Stimulated activated CD4-positive, alpha-beta T cell treated with anti-CD3 and anti-CD28 coated beads, Interleukin-4, amount 100 ng/mL, for 24 hours (primary cell): ENCODE measurements at regions not wholly inside any gene's neighbourhood (a gene's known extent, or its start where the extent isn't known, plus 50 kb on each side); places are given as distances from the start of the nearest gene placed in this dataset.

Experiments used
- DNase-seq: peaks from one replicate; pipeline ENCODE4 v3.0.0-alpha.2; 2020

DNA sequence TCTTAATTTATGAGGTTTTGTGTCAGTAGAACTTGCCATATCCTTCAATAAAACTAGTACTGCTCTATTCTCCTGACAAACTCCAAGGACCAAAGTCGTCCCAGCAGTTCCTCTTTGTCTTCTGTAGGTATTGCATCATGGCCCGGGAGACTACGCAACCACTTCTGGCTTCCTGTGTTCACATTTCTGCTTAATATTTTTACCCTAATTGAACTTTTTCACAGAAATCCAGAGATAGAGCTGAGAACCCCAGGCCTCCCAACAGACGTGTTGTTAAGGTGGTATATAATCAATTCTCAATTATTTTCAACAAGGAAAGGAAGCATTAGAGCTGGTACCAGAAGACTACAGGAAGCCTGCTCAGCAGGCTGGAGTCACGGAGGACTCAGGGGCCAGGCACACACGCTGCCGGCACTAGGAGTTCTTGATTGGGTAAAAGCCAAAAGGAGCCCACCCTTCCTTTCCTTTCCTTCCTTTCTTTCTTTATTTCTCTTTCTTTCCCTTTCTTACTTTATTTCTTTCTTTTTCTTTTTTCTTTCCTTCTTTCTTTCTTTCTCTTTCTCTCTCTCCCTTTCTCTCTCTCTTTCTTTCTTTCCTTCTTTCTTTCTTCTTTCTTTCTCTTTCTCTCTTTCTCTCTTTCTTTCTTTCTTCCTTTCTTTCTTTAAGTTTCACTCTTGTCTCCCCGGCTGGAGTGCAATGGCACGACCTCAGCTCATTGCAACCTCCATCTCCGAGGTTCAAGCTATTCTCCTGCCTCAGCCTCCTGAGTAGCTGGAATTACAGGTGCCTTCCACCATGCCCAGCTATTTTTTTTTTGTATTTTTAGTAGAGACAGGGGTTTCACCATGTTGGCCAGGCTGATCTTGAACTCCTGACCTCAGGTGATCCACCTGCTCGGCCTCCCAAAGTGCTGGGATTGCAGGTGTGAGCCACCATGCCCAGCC, 173.7 kb downstream of the ZBTB18 start:
- DNase-seq = no peak

DNA sequence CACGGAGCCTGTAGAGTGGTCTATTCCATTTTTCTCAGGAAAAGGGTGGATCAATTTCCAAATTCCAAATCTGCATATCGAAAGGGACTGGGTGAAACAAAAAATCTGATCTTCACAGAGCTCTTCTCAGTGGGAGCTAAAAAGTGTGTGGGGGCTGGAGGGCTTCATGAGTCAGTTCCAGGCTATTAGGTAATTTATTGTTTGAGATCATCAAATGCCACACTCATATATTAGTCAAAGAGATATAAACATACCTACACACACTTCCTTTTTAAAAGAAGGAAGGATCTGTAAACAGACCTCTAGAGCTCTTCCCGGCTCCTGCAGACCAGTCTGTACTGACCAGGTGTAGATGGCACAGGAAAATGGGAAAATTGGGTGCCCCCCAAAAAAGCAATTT, 175.4 kb downstream of the ZBTB18 start:
- no peak for DNase-seq

DNA sequence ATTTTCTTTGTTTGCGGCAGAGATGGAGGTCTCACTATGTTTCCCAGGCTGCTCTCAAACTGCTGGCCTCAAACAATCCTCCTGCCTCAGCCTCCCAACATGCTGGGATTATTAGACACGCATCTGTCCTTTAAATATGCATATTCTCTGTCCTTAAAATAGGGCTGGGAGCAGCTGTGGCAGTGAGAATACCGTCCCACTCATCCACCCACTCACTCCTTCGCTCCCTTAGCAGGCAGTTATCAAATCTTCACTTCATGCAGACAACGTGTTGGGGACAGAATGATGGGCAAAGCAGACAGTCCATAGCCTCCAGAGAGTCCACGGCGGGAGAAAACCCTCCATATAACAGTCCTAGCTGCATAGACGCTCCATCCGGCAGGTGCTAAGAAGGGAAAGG, 179.4 kb downstream of the ZBTB18 start:
- DNase-seq = no peak

DNA sequence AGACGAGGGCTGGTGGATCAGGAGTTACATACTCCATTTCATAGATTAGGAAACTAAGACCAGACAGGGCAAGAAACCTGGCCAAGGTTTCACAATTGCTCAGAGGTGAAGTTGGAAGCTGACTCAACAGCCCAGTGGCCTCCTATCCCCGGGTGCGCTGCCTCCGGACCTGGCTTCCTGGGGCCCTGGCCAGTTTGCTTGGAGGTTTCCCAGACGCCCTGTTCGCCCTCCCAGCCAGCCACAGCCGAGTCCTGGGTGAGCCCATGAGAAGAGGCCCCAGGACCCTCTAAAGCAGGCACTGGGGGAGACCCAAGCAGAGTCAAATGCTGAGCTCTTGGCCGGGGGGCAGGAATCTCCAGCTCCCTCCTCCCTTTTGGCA, 180.1 kb downstream of the ZBTB18 start:
- no peak for DNase-seq

DNA sequence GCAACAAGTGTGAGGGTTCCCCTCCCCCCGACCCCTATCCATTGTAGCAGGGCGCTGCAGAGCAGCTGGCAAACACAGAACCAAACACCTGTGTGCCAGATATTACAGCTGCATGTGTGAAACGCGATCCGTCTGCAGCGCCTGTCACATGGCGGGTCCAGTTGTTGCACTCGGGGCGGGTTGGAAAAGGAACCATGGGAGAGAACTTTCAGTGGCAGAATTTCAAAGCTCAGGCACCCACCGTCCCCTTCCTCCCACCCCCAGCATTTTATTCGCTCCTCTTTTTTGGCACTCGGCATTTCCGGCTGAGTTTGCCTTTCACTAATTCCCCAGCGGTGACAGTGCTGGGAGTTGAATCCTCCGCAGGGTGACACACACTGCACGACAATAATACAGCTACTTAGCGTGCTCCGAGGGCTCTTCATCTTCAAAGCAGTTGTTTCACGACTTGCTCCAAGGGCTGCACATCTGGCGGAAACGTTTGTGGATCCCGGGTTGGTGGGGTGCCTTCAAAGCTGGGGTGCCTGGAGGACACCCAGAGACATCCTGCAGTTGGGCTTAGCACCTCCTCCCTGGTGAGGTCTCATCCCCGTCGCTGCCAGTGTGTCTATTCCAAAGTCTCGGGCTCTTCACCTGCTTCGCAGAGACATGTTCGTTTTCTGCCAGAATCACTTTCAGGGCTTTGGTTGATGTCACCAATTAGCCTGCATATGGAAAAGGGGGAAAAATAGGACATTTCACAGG, 180.7 kb downstream of the ZBTB18 start:
- no peak for DNase-seq

DNA sequence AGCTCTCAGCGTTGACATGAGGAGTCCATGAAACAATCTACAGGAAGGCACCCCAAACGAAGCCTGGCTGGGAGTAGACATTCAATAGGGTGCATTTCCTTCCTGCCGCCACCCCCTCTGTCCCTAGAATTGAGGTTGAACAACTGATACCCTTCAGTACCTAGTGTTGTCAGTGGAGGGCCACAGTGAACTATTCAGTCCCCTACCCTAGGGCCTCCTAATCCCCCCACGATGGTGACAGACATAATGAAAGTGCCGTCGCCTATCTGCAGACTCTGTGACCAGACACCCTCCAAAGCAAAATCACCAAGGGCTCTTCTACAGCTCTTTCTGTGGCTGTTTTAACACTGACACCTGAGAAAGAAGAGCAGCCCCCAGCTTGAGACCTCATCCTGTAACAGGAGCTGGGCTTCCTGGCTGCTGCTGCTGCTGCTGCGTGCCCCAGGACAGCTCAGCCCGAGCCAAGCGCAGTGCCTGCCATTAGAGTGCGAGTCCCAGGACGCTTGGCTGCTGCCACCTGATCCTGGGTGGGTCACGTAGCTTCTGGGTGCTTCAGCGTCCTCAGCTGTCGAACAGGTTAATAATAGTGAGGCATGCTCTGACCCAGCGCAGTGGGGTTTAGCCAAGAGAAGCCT, 183.0 kb downstream of the ZBTB18 start:
- DNase-seq = no peak

DNA sequence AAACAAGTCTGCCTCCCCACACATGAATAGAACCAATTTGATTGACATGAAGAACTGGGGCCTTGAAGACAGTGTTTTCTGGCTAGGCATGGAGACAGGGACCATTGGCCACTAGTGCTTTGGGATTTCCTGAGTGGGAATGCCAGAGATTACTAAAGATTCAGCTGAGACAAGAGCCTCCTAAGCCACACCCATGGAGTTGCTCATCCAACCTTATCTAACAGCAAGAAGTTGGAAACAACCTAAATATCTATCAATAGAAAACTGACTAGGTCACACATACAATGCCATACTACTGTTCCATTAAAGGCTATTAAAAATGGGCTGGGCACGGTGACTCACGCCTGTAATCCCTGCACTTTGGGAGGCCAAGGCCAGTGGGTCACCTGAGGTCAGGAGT, 184.1 kb downstream of the ZBTB18 start:
- DNase-seq = no peak

DNA sequence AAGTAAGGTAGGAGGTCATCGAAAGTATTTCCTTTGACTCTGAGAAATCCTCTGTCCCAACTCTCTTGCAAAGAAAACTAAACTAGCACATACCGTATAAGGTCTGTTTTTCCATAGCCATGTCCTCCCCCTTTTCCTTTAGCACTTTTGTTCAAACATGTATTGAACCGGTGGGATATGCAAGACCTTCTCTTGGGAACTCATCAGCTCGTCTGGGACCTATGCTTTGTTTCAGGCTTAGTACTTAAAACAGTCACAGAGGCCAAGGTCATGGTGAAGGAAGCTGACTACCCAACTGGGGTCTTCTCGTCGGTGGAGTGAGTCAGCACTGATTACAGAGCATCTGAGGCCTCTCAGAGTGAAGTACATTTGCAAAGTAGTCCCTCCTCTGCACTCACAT, 185.0 kb downstream of the ZBTB18 start:
- DNase-seq = no peak

DNA sequence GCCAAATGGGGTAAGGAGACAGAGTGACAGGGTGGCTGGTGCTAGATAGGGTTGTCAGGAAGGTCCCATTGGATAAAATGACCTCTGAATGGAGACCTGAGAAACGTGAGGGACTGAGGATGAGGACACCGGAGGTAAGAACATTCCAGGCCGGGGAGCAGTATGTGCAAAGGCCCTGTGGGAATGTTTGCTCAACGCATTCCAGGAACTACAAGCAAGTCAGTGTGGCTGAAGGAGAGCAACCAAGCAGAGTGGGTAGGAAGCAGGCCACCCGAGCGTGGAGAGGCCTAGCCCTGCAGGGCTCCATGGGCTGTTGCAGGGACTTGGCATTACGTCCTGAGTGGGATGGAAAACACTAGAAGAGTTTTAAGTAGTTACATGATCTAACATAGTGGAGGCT, 185.6 kb downstream of the ZBTB18 start:
- no peak for DNase-seq

DNA sequence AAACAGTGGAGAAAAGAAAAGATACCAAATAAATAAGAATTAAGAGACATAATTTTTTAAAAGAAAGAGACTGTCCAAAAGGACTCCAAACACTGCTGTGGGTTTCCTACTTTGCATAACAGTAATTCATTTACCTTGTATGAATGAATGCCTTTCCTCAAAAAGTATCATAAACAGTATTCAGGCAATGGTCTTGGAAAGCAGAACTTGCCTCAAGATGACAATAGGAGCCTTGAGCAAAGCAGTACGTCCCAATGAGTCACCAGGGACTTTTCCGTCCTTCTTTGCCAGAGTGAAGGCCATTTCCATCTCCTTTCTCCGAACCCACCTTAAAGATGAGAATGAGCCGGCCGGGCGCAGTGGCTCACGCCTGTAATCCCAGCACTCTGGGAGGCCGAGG, 186.4 kb downstream of the ZBTB18 start:
- no peak for DNase-seq

DNA sequence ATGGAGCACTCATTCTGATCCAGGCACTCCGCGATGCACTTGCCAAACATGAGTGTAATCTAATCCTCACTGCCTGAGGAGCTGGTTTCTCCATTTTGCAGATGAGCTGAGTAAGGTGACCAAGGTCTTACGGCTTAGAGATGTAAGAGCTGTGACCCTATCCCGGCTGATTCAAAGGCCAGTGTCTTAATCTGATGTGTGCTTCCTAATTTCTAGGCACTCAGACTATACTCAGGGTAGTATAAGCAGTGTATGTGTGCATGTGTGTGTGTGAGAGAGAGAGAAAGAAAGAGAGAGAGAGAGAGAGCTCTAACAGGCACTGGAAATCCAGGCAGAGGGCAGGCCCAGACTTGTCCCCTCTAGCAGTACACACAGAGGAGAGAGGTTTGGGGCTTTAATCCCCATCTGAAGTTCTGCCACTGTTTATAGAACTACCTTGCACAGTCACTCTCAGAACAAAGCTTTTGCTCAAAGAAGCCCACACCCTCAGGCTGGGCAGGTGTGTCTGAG, 188.2 kb downstream of the ZBTB18 start:
- no peak for DNase-seq

DNA sequence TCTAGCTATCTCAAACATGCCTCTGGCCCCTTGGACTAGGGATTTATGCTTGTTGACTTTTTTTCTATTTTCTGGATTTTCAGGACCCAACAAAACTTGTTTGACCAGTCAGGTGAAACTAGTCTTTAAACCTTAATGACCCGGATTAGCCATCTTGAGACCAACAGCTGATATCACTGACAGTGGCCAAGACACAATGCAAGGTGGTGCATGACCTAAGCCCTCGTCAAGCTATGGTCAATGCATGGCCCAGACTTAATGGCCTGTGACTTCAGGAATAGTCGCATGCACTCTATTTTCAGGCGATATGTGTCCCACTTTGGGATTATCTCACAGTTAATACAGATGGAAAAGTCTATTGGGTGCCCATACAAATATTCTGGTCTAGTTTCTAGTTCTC, 190.4 kb downstream of the ZBTB18 start:
- no peak for DNase-seq

DNA sequence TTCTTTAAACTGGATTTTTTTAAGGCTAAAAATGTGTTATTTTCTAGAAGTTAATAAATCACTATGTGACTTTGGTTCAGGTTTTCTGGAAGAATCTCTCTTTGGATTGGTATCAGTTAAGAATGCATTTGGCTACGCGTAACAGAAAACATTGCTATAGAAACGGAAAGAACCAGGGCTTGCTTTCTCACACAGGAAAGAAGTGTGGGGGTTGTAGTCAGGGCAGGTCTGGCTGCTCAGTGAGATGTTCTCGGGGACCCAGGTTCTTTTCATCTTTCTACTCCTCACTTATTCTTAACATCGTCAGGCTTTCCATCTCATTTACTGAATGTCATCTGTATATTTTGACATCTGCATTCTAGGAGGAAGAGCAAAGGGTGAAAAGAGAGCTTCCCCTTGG, 191.4 kb downstream of the ZBTB18 start:
- no peak for DNase-seq

DNA sequence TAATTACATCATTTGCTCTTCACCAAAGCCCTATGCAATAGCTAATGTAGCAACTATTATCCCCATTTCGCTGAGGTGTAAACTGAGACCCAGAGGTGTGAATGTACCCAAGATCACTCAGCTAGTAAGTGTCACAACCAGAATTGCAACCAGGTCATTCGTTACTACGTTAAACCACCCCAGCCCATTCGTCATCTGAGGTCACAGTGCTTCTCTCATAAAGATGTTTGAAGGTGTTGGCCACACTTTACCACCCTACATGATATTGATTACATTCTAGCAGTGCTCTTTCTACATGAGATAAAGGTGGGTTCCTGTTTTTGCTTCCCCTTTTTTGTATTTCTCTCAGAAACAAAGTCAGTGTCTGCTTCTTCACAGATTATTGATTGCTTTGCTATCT, 195.3 kb downstream of the ZBTB18 start:
- no peak for DNase-seq

DNA sequence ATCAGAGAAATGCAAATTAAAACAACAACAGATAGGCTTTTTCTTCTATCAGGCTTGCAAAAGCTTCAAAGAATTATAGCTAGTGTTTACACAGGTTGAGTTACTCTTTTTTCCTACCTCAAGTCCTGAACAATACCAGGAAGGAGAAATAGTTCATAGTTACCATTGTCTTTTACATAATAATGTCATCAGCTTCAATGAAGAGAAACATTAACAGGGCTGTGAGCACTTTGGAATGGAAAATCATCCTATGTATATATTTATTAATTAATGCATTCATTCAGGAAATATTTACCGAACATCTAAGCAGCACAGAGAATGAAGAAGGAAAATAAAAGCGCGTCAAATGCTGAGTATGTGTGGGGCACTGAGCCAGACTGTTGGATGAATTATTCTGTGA, 197.3 kb downstream of the ZBTB18 start:
- DNase-seq = no peak

DNA sequence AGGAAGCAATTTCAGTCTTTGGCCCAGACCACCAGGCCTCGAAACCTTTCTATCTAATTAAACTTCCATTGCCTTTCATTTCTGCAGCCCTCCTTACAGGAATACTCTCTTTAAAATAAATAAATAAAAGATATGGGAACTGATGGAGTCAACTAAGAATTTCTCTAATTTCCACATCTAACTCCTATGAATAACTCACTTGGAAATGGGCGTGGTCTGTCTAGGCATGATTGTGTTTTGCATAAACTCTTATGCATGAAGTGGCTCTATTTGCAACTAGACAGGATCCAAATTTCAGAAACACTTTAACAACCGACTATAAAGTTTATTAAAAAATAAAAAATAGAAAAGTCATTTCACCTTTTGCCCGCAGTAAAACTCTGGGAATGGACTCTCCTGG, 199.5 kb downstream of the ADSS2 start:
- DNase-seq = no peak

DNA sequence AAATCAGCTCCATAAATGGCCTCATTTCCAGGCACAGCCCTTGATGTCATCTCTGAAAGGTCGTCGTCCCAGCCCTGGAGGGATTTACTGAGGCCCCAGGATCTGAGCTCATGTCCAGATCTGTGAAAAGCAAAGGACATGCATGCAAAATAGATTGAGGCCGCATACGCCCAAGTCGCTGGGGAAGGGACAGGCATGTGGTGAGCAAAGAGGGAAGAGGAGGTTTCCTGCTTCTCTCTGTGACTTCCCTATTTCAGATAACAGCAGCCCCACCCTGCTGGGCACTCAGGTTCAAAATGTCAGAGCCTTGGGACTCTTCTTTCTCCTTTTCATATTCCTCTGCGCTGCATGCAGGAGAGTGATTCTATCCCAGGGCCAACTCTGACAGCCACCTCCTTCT, 197.2 kb downstream of the ADSS2 start:
- no peak for DNase-seq

DNA sequence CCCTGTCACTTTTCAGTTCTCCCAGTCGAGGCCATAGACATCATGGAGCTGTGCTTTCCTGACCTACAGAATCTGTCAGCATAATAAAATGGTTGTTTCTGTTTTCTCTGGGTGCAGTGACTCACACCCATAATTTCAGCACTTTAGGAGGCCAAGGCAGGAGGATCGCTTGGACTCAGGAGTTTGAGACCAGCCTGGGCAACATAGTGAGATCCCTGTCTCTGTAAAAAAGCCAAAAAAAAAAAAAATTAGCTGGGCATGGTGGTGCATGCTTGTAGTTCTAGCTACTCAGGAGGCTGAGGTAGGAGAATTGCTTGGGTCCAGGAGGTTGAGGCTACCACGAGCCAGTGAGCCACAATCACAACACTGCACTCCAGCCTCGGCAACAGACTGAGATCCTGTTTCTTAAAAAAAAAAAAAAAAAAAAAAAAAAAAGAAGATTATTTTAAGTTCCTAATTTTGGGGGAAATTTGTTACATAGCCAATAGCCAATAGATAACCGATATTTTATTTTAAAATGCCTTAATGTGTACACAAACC, 196.2 kb downstream of the ADSS2 start:
- no peak for DNase-seq

DNA sequence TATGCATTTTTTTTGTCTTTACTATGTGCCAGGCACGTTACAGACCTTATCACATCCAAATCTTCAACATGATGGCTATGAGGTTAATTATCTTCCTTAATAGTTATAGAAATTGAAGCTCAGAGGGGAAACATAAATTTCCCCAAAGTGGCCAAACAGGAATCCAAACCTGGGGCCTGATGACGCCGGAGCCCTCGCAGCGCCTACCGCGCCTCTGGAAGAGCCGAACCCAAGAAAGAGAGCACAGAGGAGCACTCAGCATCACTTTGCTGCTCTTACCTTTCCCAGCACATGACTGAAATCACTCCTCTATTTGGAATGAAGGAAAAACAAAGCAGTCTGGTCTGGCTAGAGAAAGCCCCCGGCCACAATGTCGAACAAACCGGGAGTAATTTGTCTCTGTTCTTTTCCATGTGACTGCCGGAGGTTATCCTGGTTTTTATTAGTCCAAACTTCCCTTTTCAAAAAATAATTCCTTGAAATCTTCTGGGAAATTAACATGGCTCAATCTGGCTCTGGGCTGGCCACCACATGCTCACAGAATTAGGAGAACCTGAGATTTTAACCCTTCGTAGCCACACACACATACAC, 195.5 kb downstream of the ADSS2 start:
- no peak for DNase-seq

DNA sequence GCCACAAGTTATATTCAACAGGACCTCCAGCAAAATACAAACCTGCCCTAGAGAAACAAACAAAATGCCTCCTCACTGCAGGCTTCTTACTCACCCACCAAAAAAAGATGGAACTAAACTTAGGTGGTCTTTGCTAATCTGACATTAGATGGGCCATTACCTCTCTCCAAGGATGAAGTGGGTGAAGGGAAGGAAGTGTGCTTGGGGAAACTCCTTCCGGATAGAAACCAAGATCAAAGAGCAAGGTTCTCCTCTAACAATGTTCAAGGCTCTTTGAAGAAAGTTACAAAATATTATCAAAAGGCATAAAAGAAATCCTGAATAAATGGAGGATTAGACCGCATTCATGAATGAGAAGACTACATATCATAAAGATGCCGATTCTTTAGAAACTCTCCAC, 187.5 kb downstream of the ADSS2 start:
- DNase-seq = no peak

DNA sequence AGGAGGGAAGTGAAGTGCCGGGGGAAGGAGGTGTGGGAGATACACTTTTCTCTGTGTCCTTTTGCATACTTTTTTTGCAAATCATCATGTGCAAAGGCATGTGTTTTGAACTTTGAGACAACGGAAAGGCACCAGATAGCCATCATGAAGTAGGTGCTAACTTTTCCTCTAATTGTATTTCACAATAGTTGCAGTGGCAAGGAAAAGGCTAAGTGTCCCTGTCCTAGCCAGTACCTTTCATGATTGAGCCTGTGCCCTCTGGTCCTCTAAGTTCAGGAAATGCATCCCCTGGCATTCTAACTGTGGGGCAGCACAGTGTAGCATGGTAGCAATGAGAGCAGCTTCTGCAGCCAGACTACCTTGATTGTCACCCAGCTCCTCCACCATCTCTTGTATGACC, 186.2 kb downstream of the ADSS2 start:
- no peak for DNase-seq

DNA sequence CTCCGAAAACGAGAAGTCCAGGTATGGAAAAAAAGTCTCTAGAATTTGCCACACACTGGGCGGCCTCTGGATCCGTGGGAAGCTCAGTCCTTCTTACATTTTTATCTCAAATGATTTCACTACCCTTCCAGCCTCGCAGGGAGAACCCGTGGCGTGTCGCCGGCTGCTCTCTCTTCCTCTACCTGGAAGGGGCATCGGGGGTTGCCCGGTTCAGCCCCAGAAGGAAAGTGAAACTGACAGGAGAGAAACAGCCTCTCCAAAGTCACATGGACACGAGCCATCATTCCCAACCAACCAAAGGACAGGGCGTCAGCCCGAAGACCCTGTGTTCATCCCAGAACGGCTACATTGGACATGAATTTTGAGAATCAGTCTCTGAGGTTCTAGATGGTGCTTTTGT, 182.5 kb downstream of the ADSS2 start:
- DNase-seq = no peak

DNA sequence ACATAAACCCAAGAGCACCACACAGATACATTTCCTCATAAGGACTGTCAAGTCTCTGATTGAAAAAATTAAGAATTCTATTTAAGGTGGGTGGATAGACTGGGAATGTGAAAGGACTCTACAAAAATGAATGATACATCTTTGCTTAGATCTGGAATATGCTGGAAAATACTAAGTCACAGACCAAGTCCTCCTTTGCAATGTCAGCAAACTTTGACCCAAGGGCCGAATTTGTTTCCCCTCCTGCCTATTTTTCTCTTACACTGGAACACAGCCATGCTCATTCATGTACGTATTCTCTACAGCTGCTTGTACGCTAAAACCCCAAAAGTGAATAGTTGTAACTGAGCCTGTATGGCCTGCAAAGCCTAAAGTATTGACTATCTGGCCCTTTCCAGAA, 180.7 kb downstream of the ADSS2 start:
- DNase-seq = no peak
